ENCODE measurements at regions not wholly inside any gene's neighbourhood (a gene's known extent, or its start where the extent isn't known, plus 50 kb on each side); places are given as distances from the start of the nearest gene placed in this dataset.

DNA sequence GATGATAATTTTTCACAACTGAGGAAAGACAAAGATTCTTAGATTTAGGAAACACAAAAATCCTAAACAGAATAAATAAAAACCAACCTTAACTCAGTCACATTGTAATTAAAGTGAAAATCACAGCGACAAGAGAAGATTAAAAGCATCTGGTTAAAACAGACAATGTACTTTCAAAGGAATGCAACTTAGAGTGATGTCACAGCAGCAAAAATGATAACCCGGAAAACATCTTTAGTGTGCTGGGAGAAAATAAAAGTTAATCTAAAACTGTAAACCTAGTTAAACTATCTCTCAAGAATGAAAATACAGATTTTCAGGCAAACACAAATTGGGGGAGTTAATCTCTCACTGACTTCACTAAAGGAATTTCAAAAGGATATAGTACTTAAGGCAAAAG, 76.8 kb upstream of the OGFRL1 start (continued):
- TF ChIP-seq ZNF449 (tag by site-specific recombination; IDR thresholded peaks at IDR 0.05): no peak

DNA sequence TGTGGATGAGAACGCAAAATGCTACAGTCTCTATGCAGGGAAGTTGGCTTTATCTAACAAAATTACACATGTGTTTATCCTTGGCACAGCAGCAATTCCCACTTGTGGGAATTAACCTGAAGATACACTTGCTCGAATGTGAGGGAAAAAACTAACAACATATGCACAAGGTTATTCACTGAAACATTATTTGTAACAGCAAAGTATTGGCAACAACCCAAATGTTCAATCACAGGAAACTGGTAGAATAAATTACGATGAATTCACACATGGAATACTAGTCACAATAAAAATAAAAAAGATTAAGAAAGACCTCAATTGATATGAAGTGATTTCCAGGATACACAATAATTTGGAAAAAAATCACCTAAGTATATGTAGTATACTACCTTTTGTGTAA, 68.1 kb upstream of the OGFRL1 start:
- H3K9me3 ChIP-seq (ENCODE audit: control insufficient read depth, insufficient read depth, low read depth, low read length): no peaks in the 10 kb centered on the region
- no peak overlapping the region for H3K4me3 ChIP-seq (ENCODE audit: low read depth, low read length)
- no peaks in the 10 kb centered on the region for H3K36me3 ChIP-seq (ENCODE audit: control insufficient read depth in 2 of 2, insufficient read depth in 1 of 2, low read length in 2 of 2)
- H3K27ac ChIP-seq (ENCODE audit: extremely low read depth, low read depth, low read length): no peak overlapping the region
- no peak for TF ChIP-seq ZNF501 (tag by site-specific recombination; IDR thresholded peaks at IDR 0.05)
- no peak for TF ChIP-seq ZNF174 (tag by site-specific recombination; IDR thresholded peaks at IDR 0.05)
- TF ChIP-seq, protein P1, sequence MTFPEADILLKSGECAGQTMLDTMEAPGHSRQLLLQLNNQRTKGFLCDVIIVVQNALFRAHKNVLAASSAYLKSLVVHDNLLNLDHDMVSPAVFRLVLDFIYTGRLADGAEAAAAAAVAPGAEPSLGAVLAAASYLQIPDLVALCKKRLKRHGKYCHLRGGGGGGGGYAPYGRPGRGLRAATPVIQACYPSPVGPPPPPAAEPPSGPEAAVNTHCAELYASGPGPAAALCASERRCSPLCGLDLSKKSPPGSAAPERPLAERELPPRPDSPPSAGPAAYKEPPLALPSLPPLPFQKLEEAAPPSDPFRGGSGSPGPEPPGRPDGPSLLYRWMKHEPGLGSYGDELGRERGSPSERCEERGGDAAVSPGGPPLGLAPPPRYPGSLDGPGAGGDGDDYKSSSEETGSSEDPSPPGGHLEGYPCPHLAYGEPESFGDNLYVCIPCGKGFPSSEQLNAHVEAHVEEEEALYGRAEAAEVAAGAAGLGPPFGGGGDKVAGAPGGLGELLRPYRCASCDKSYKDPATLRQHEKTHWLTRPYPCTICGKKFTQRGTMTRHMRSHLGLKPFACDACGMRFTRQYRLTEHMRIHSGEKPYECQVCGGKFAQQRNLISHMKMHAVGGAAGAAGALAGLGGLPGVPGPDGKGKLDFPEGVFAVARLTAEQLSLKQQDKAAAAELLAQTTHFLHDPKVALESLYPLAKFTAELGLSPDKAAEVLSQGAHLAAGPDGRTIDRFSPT (tag by site-specific recombination; IDR thresholded peaks at IDR 0.05): no peak
- TF ChIP-seq ZNF16 (tag by site-specific recombination; IDR thresholded peaks at IDR 0.05; ENCODE audit: low read depth): no peak
- TF ChIP-seq, protein P2, sequence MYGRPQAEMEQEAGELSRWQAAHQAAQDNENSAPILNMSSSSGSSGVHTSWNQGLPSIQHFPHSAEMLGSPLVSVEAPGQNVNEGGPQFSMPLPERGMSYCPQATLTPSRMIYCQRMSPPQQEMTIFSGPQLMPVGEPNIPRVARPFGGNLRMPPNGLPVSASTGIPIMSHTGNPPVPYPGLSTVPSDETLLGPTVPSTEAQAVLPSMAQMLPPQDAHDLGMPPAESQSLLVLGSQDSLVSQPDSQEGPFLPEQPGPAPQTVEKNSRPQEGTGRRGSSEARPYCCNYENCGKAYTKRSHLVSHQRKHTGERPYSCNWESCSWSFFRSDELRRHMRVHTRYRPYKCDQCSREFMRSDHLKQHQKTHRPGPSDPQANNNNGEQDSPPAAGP (tag by site-specific recombination; IDR thresholded peaks at IDR 0.05): no peak
- no peak for TF ChIP-seq GLI4 (tag by site-specific recombination; IDR thresholded peaks at IDR 0.05)
- no peak for TF ChIP-seq KLF16 (tag by site-specific recombination; IDR thresholded peaks at IDR 0.05)
- no peak for TF ChIP-seq ZNF292 (tag by site-specific recombination; IDR thresholded peaks at IDR 0.05; ENCODE audit: borderline replicate concordance, low read depth)
- no peak for TF ChIP-seq ZNF324 (tag by site-specific recombination; IDR thresholded peaks at IDR 0.05)
- TF ChIP-seq SP7 (tag by site-specific recombination; IDR thresholded peaks at IDR 0.05): no peak
- no peak for TF ChIP-seq ZNF513 (tag by site-specific recombination; IDR thresholded peaks at IDR 0.05)
- no peak for TF ChIP-seq ZNF311 (tag by site-specific recombination; IDR thresholded peaks at IDR 0.05; ENCODE audit: borderline replicate concordance)
- ChIA-PET CTCF (no interaction called here), POLR2A (no interaction called here)
- H3K4me1 ChIP-seq (ENCODE audit: control insufficient read depth, insufficient read depth, low read length): no peaks in the 10 kb centered on the region

DNA sequence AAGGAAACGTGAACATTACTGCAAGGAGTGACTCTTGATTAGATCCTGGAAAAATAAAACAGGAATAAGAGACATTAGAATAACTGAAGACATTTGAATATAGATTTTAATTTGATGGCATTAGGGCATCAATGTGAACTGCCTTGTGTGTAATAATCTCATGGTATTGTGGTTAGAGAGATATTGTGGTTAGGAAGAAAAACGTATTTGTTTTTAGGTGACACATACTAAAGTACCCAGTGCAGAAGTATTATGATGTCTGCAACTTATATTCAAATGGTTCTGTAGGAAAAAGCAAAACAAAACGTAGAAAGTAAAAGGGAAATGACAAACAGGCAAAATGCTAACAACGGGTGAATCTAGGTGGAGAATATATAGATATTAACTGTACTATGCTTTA, 65.9 kb upstream of the OGFRL1 start:
- CTCF ChIA-PET: interaction anchor here (1.0 kb wide), 1 partner anchor 66 kb away, joined by 3 read pairs; the partner anchor contains the start of gene OGFRL1
- Histone ChIP-seq H3K36me3 (ENCODE audit: control insufficient read depth in 2 of 2, insufficient read depth in 1 of 2, low read length in 2 of 2) (no peaks in the 10 kb centered on the region), H3K4me3 (ENCODE audit: low read depth, low read length) (no peak overlapping the region), H3K27ac (ENCODE audit: extremely low read depth, low read depth, low read length) (no peak overlapping the region), H3K4me1 (ENCODE audit: control insufficient read depth, insufficient read depth, low read length) (no peaks in the 10 kb centered on the region), H3K9me3 (ENCODE audit: control insufficient read depth, insufficient read depth, low read depth, low read length) (no peaks in the 10 kb centered on the region)
- POLR2A ChIA-PET: no interaction called here
- no peak for TF ChIP-seq ZSCAN16 (tag by site-specific recombination; IDR thresholded peaks at IDR 0.05)
- TF ChIP-seq ZNF24 (tag by site-specific recombination; IDR thresholded peaks at IDR 0.05): no peak
- no peak for TF ChIP-seq ZNF76 (tag by site-specific recombination; IDR thresholded peaks at IDR 0.05; ENCODE audit: borderline replicate concordance, low read depth)
- no peak for TF ChIP-seq MYNN (tag by site-specific recombination; IDR thresholded peaks at IDR 0.05; ENCODE audit: borderline replicate concordance)
- no peak for TF ChIP-seq ZNF433 (tag by site-specific recombination; IDR thresholded peaks at IDR 0.05; ENCODE audit: low read depth)
- no peak for TF ChIP-seq ZNF548 (tag by site-specific recombination; IDR thresholded peaks at IDR 0.05)
- no peak for TF ChIP-seq ZNF202 (tag by site-specific recombination; IDR thresholded peaks at IDR 0.05; ENCODE audit: borderline replicate concordance)
- TF ChIP-seq ZNF18 (tag by site-specific recombination; IDR thresholded peaks at IDR 0.05): no peak
- no peak for TF ChIP-seq BCL6B (tag by site-specific recombination; IDR thresholded peaks at IDR 0.05)
- no peak for TF ChIP-seq PRDM4 (tag by site-specific recombination; IDR thresholded peaks at IDR 0.05)

Measured in HEK293 (cell line).